ENCODE measurements at regions not wholly inside any gene's neighbourhood (a gene's known extent, or its start where the extent isn't known, plus 50 kb on each side); places are given as distances from the start of the nearest gene placed in this dataset.

GRCh38 chr9:32258482-32258881, 126.0 kb upstream of the ACO1 start:
- TF ChIP-seq POLR2A (IDR thresholded peaks at IDR 0.05) (no peak), EP300 (IDR thresholded peaks at IDR 0.05) (no peak), CTCF (IDR thresholded peaks at IDR 0.05) (no peak)
- no peaks in the 10 kb centered on the region for H3K9me3 ChIP-seq
- no peak overlapping the region for H3K27ac ChIP-seq
- no peaks in the 10 kb centered on the region for H3K4me1 ChIP-seq (ENCODE audit: insufficient read depth)
- no peak overlapping the region for H3K4me3 ChIP-seq
- H3K36me3 ChIP-seq: no peaks in the 10 kb centered on the region
- H3K27me3 ChIP-seq: no peaks in the 10 kb centered on the region
- no peak for DNase-seq
- intact Hi-C loops (cut with DNase I): no loop called here
- 88 to 96% (median 95%) methylated on average over 2 of the region's 2 CpGs for WGBS, 3 donors

- TF ChIP-seq EP300 (IDR thresholded peaks at IDR 0.05) (no peak), POLR2A (IDR thresholded peaks at IDR 0.05) (no peak), CTCF (IDR thresholded peaks at IDR 0.05) (no peak)
- H3K4me3 ChIP-seq: no peak overlapping the region
- intact Hi-C loops (cut with DNase I): no loop called here
- H3K27me3 ChIP-seq: no peaks in the 10 kb centered on the region
- no peak overlapping the region for H3K27ac ChIP-seq
- no peaks in the 10 kb centered on the region for H3K9me3 ChIP-seq
- peaks cover 4% of the 10 kb centered on the region for H3K4me1 ChIP-seq (ENCODE audit: insufficient read depth)
- 83 to 86% (median 84%) methylated on average over 6 of the region's 6 CpGs for WGBS, 3 donors
- no peak for DNase-seq
- no peaks in the 10 kb centered on the region for H3K36me3 ChIP-seq
Measured at GRCh38 chr9:32260151-32260862, 124.1 kb upstream of the ACO1 start.

- WGBS, 3 donors: 33 to 38% (median 38%) methylated on average over 6 of the region's 6 CpGs
- intact Hi-C loops (cut with DNase I): no loop called here
Measured at GRCh38 chr9:32264170-32264864, 120.1 kb upstream of the ACO1 start.

GRCh38 chr9:32265037-32265436, 119.4 kb upstream of the ACO1 start:
- peaks cover 4% of the 10 kb centered on the region for H3K4me1 ChIP-seq (ENCODE audit: insufficient read depth)
- 8 to 23% (median 11%) methylated on average over 3 of the region's 3 CpGs for WGBS, 3 donors
- DNase-seq: no peak
- intact Hi-C loops (cut with DNase I): no loop called here
- no peak overlapping the region for H3K27ac ChIP-seq
- TF ChIP-seq CTCF (IDR thresholded peaks at IDR 0.05): no peak
- no peak for TF ChIP-seq POLR2A (IDR thresholded peaks at IDR 0.05)
- TF ChIP-seq EP300 (IDR thresholded peaks at IDR 0.05): no peak
- H3K4me3 ChIP-seq: no peak overlapping the region
- no peaks in the 10 kb centered on the region for H3K36me3 ChIP-seq
- no peaks in the 10 kb centered on the region for H3K27me3 ChIP-seq
- no peaks in the 10 kb centered on the region for H3K9me3 ChIP-seq

More at GRCh38 chr9:32264170-32264864, 120.1 kb upstream of the ACO1 start:
- TF ChIP-seq CTCF (IDR thresholded peaks at IDR 0.05) (no peak), POLR2A (IDR thresholded peaks at IDR 0.05) (no peak), EP300 (IDR thresholded peaks at IDR 0.05) (no peak)
- Histone ChIP-seq H3K36me3 (no peaks in the 10 kb centered on the region), H3K4me3 (no peak overlapping the region), H3K9me3 (no peaks in the 10 kb centered on the region), H3K27me3 (no peaks in the 10 kb centered on the region), H3K27ac (no peak overlapping the region), H3K4me1 (ENCODE audit: insufficient read depth) (peaks cover 4% of the 10 kb centered on the region)
- DNase-seq: peak in 4 of 5 donors; percentile 21 to 48 (median 34)

Measured in ovary (tissue), 7 donors.